ENCODE measurements at regions not wholly inside any gene's neighbourhood (a gene's known extent, or its start where the extent isn't known, plus 50 kb on each side); places are given as distances from the start of the nearest gene placed in this dataset.

DNA sequence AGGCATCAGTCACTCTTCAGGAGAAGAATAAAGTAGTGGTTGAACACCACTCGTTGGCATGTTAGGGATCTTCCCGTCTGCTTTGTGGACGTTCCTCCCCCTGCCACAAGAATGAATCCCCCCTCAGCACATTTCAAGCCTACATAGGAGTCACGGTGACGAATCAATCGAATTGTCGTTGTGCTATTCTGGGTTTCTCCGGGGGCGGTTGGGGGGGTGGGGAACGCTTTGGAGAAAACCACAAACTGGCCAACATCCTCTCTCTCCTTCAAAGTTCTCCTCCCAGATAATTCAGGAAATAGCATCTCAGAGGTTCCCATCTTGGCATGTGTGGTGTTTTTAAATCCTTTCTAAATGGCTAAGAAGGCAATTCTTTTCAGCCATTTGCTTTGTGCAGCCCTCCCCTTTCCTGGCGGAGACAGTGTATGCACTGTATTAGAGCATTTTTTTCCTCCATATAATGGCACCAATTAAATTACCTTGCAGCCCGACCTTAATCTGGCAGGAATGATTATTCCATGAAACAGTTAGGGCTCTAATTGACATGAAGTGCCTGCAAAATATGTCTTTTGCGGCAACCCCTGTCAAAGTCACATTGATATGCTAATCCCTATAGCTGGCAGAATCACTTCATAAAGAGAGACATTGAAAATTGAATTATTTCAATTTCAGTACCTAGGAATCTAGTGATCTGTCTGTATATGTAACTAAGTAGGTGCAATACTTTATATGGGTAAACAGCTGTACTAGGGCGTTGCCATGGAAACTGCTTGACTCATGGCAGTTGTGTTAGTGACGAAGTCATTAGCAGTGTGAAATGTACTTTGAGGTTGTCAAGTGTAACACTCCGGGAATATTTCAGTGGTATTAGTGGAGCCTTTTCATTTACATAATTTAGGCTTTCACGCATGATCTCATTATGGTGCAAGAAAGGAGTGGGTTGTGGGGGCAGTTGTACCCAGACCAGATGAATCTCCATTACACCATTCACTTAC lies 323.4 kb upstream of the SLC14A2 start:
- H3K4me3 Mint-ChIP-seq, result peak overlapping the region in 1 of 2 donors; percentile 47
- Histone ChIP-seq H3K36me3 (replicated peaks in 1 of 2; ENCODE audit: control insufficient read depth in 1 of 2, insufficient read depth in 2 of 2, low read length in 2 of 2) (no peaks in the 10 kb centered on the region), H2AFZ (ENCODE audit: insufficient read depth, low read depth, low read length, poor library complexity, severe bottlenecking) (no peak overlapping the region), H3K27ac (ENCODE audit: low read depth in 1 of 2, low read length in 2 of 2) (no peak overlapping the region), H3K9ac (ENCODE audit: insufficient read depth, low read length, poor library complexity, severe bottlenecking) (no peak overlapping the region), H3K9me3 (replicated peaks in 1 of 2; ENCODE audit: control insufficient read depth in 1 of 2, insufficient read depth in 1 of 2, low read length in 2 of 2) (no peaks in the 10 kb centered on the region), H4K20me1 (ENCODE audit: insufficient read depth, low read length) (no peaks in the 10 kb centered on the region), H3K79me2 (ENCODE audit: insufficient read depth, low read length) (no peaks in the 10 kb centered on the region), H3K27me3 (ENCODE audit: control insufficient read depth in 2 of 2, insufficient read depth in 2 of 2, low read length in 2 of 2) (no peaks in the 10 kb centered on the region), H3K4me1 (ENCODE audit: control insufficient read depth in 1 of 2, insufficient read depth in 2 of 2, low read length in 2 of 2) (peaks cover 9 to 10% of the 10 kb centered on the region in 2 donors), H3K4me2 (replicated peaks; ENCODE audit: extremely low read depth, low read length, poor library complexity, severe bottlenecking) (no peak overlapping the region), H3K4me3 (replicated peaks in 1 of 3; ENCODE audit: low read depth in 2 of 3, low read length in 3 of 3) (no peak overlapping the region)
- no peaks in the 10 kb centered on the region for H3K36me3 Mint-ChIP-seq
- peak in 2 of 3 donors; percentile 1 to 51 for DNase-seq
- TF ChIP-seq, protein P1, sequence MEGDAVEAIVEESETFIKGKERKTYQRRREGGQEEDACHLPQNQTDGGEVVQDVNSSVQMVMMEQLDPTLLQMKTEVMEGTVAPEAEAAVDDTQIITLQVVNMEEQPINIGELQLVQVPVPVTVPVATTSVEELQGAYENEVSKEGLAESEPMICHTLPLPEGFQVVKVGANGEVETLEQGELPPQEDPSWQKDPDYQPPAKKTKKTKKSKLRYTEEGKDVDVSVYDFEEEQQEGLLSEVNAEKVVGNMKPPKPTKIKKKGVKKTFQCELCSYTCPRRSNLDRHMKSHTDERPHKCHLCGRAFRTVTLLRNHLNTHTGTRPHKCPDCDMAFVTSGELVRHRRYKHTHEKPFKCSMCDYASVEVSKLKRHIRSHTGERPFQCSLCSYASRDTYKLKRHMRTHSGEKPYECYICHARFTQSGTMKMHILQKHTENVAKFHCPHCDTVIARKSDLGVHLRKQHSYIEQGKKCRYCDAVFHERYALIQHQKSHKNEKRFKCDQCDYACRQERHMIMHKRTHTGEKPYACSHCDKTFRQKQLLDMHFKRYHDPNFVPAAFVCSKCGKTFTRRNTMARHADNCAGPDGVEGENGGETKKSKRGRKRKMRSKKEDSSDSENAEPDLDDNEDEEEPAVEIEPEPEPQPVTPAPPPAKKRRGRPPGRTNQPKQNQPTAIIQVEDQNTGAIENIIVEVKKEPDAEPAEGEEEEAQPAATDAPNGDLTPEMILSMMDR (IDR thresholded peaks at IDR 0.05), result no peak
- no peaks in the 10 kb centered on the region for H3K27me3 Mint-ChIP-seq (ENCODE audit: low read depth in 3 of 3)
- intact Hi-C loops (cut with micrococcal nuclease), result no loop called here
- no peaks in the 10 kb centered on the region for H3K9me3 Mint-ChIP-seq
- H3K27ac Mint-ChIP-seq, result peak overlapping the region in 2 of 7 donors; percentile 22 to 33
- 86% methylated on average over 2 of the region's 17 CpGs for WGBS (ENCODE audit: insufficient coverage)
- H3K4me1 Mint-ChIP-seq, result peaks cover 12% of the 10 kb centered on the region

DNA sequence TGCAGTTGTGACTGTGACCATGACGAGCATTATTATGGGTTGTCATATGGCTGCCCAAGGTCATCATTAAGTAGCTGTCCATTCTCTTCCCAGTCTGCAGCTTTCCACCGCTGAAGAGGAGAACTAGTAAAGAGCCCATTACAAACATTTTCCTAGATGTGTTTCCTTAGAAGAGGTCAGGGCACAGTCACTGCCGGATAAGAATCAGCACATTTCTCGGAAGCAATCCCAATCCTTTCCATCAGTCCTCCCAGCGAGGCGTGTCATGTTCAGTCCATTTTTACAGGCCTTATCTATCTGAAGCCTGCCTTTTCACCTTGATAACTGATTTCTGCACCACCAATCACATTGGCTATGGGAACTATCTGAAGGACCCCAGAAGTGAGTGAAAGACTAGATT lies 319.9 kb upstream of the SLC14A2 start:
- H3K27ac ChIP-seq (ENCODE audit: low read depth in 1 of 2, low read length in 2 of 2), result no peak overlapping the region
- Mint-ChIP-seq H3K36me3 (no peaks in the 10 kb centered on the region), H3K4me1 (peaks cover 12% of the 10 kb centered on the region), H3K9me3 (peaks cover 0 to 2% (median 0%) of the 10 kb centered on the region in 7 donors), H3K27me3 (ENCODE audit: low read depth in 3 of 3) (no peaks in the 10 kb centered on the region), H3K27ac (no peak overlapping the region), H3K4me3 (no peak overlapping the region)
- peaks cover 9 to 10% of the 10 kb centered on the region in 2 donors for H3K4me1 ChIP-seq (ENCODE audit: control insufficient read depth in 1 of 2, insufficient read depth in 2 of 2, low read length in 2 of 2)
- no peak overlapping the region for H3K4me3 ChIP-seq (replicated peaks in 1 of 3; ENCODE audit: low read depth in 2 of 3, low read length in 3 of 3)
- DNase-seq, result no peak
- no peaks in the 10 kb centered on the region for H3K79me2 ChIP-seq (ENCODE audit: insufficient read depth, low read length)
- no peak overlapping the region for H2AFZ ChIP-seq (ENCODE audit: insufficient read depth, low read depth, low read length, poor library complexity, severe bottlenecking)
- H4K20me1 ChIP-seq (ENCODE audit: insufficient read depth, low read length), result no peaks in the 10 kb centered on the region
- no peaks in the 10 kb centered on the region for H3K36me3 ChIP-seq (replicated peaks in 1 of 2; ENCODE audit: control insufficient read depth in 1 of 2, insufficient read depth in 2 of 2, low read length in 2 of 2)
- no peak overlapping the region for H3K9ac ChIP-seq (ENCODE audit: insufficient read depth, low read length, poor library complexity, severe bottlenecking)
- H3K9me3 ChIP-seq (replicated peaks in 1 of 2; ENCODE audit: control insufficient read depth in 1 of 2, insufficient read depth in 1 of 2, low read length in 2 of 2), result no peaks in the 10 kb centered on the region
- intact Hi-C loops (cut with micrococcal nuclease), result no loop called here
- no peaks in the 10 kb centered on the region for H3K27me3 ChIP-seq (ENCODE audit: control insufficient read depth in 2 of 2, insufficient read depth in 2 of 2, low read length in 2 of 2)
- H3K4me2 ChIP-seq (replicated peaks; ENCODE audit: extremely low read depth, low read length, poor library complexity, severe bottlenecking), result no peak overlapping the region
- TF ChIP-seq, protein P1 (IDR thresholded peaks at IDR 0.05), result no peak
- 100% methylated on average over 4 of the region's 6 CpGs for WGBS (ENCODE audit: insufficient coverage)
